Lower leg skin (tissue), 4 donors: ENCODE measurements at regions not wholly inside any gene's neighbourhood (a gene's known extent, or its start where the extent isn't known, plus 50 kb on each side); places are given as distances from the start of the nearest gene placed in this dataset.

Source experiments
- DNase-seq, 2 donors: peaks; one replicate each; pipeline ENCODE4 v3.0.0-alpha.2; 2019; ENCODE audit warnings: low spot score in 2 of 2
- H3K4me3 ChIP-seq: fragments of 200-600 bp; sonication (generic); 2 replicates; pipeline ENCODE4 v1.5.1; 2017; ENCODE audit warnings: mild to moderate bottlenecking, low read depth; ENCODE audit not compliant: poor library complexity, severe bottlenecking
- CTCF ChIP-seq, 3 donors: fragments of 450-650 bp; IDR thresholded peaks; one replicate each; pipeline ENCODE4 v1.5.1; 2016; ENCODE audit warnings: antibody characterized with exemption in 3 of 3, mild to moderate bottlenecking in 3 of 3, moderate library complexity in 2 of 3
- POLR2A ChIP-seq, 2 donors: fragments of 450-650 bp; IDR thresholded peaks; one replicate each; pipeline ENCODE4 v1.6.1; 2016 to 2017; ENCODE audit warnings: antibody characterized with exemption in 2 of 2, mild to moderate bottlenecking in 1 of 2, moderate library complexity in 1 of 2
- WGBS, 2 donors: methylation state at CpG; one replicate each; pipeline ENCODE4 v1.1.5; 2018; 5-methylcytosine and 5-hydroxymethylcytosine counted together
- intact Hi-C: fragments of 100-400 bp; cut with DNase I; formaldehyde crosslinking; loops from one replicate; pipeline ENCODE4 v1.15.0; 2023; ENCODE audit warnings: low total_unique reads

GRCh38 chr2:21326152-21326551 is 202.4 kb downstream of the TDRD15 start:
- intact Hi-C loops = no loop called here

GRCh38 chr2:21328177-21328576 is 204.4 kb downstream of the TDRD15 start:
- no peak overlapping the region for H3K4me3 ChIP-seq
- intact Hi-C loops = no loop called here
- DNase-seq = no peak
- 50 to 51% methylated on average over 4 of the region's 4 CpGs for WGBS, 2 donors
- TF ChIP-seq CTCF (IDR thresholded peaks at IDR 0.05) = no peak
- no peak for TF ChIP-seq POLR2A (IDR thresholded peaks at IDR 0.05)

More at GRCh38 chr2:21326152-21326551, 202.4 kb downstream of the TDRD15 start:
- H3K4me3 ChIP-seq = no peak overlapping the region
- TF ChIP-seq POLR2A (IDR thresholded peaks at IDR 0.05) (no peak), CTCF (IDR thresholded peaks at IDR 0.05) (no peak)
- 60 to 74% methylated on average over 2 of the region's 2 CpGs for WGBS, 2 donors
- DNase-seq = no peak

GRCh38 chr2:21330786-21331391 is 207.1 kb downstream of the TDRD15 start:
- WGBS, 2 donors = 48 to 49% methylated on average over 5 of the region's 5 CpGs
- H3K4me3 ChIP-seq = no peak overlapping the region
- no peak for TF ChIP-seq CTCF (IDR thresholded peaks at IDR 0.05)
- no peak for TF ChIP-seq POLR2A (IDR thresholded peaks at IDR 0.05)
- DNase-seq = no peak
- intact Hi-C loops = no loop called here

- intact Hi-C loops = no loop called here
- 80 to 85% methylated on average over 3 of the region's 3 CpGs for WGBS, 2 donors
- DNase-seq = no peak
- no peak for TF ChIP-seq CTCF (IDR thresholded peaks at IDR 0.05)
- TF ChIP-seq POLR2A (IDR thresholded peaks at IDR 0.05) = no peak
- no peak overlapping the region for H3K4me3 ChIP-seq
Measured at GRCh38 chr2:21331625-21332370, 208.0 kb downstream of the TDRD15 start.

- no peak for TF ChIP-seq CTCF (IDR thresholded peaks at IDR 0.05)
- no peak for TF ChIP-seq POLR2A (IDR thresholded peaks at IDR 0.05)
- DNase-seq = no peak
- intact Hi-C loops = no loop called here
- H3K4me3 ChIP-seq = no peak overlapping the region
- WGBS, 2 donors = 52 to 53% methylated on average over 5 of the region's 5 CpGs
Measured at GRCh38 chr2:21332993-21333625, 209.3 kb downstream of the TDRD15 start.
